Fibroblast of lung (primary cell): ENCODE measurements at regions not wholly inside any gene's neighbourhood (a gene's known extent, or its start where the extent isn't known, plus 50 kb on each side); places are given as distances from the start of the nearest gene placed in this dataset.
"Not testable (repeated sequence)": the region's sequence is repeated elsewhere in the genome, so short reads cannot be mapped to it uniquely, and the experiment has no call there.

Experiments
- DNase-seq, 2 donors: peaks; one replicate each; pipeline versions ENCODE4 v3.0.0 to v3.0.0-alpha.2; 2010; ENCODE audit warnings: low read depth in 2 of 2
- H2AFZ ChIP-seq: 2 replicates; pipeline ENCODE4 v1.5.1; 2012; ENCODE audit warnings: low read length, control low read depth, inconsistent platforms
- H3K27ac ChIP-seq: 2 replicates; pipeline ENCODE4 v1.5.1; 2011; ENCODE audit warnings: low read length, control low read depth; ENCODE audit not compliant: insufficient read depth
- H3K27me3 ChIP-seq: 2 replicates; pipeline ENCODE4 v1.5.1; 2011; ENCODE audit warnings: mild to moderate bottlenecking, low read length; ENCODE audit not compliant: control insufficient read depth, insufficient read depth
- H3K36me3 ChIP-seq: 2 replicates; pipeline ENCODE4 v1.5.1; 2011; ENCODE audit warnings: low read length; ENCODE audit not compliant: control insufficient read depth, insufficient read depth
- H3K4me1 ChIP-seq: 2 replicates; pipeline ENCODE4 v1.5.1; 2011; ENCODE audit warnings: low read length; ENCODE audit not compliant: control insufficient read depth, insufficient read depth; ENCODE audit errors: extremely low read depth
- H3K4me2 ChIP-seq: 2 replicates; pipeline ENCODE4 v1.5.1; 2011; ENCODE audit warnings: low read length, control low read depth; ENCODE audit not compliant: insufficient read depth; ENCODE audit errors: extremely low read depth
- H3K4me3 ChIP-seq, 4 experiments: fragments of 200-600 bp in 1 of 4; sonication (generic) in 1 of 4; replicated peaks in 1 of 4; 2 replicates each; pipeline ENCODE4 v1.5.1; 2011 to 2016; ENCODE audit warnings: low read length in 4 of 4, low read depth in 3 of 4, mild to moderate bottlenecking in 3 of 4, control low read depth in 2 of 4, inconsistent platforms in 1 of 4, mixed read lengths in 1 of 4; ENCODE audit not compliant: insufficient read depth in 1 of 4; ENCODE audit errors: control extremely low read depth in 1 of 4
- H3K79me2 ChIP-seq: 2 replicates; pipeline ENCODE4 v1.5.1; 2012; ENCODE audit warnings: mild to moderate bottlenecking, low read length, inconsistent platforms; ENCODE audit not compliant: control insufficient read depth, insufficient read depth
- H3K9ac ChIP-seq: 2 replicates; pipeline ENCODE4 v1.5.1; 2011; ENCODE audit warnings: mild to moderate bottlenecking, low read length, control low read depth; ENCODE audit not compliant: insufficient read depth
- H3K9me3 ChIP-seq: 2 replicates; pipeline ENCODE4 v1.5.1; 2012; ENCODE audit warnings: low read depth, low read length; ENCODE audit not compliant: control insufficient read depth, insufficient read depth
- H4K20me1 ChIP-seq: 2 replicates; pipeline ENCODE4 v1.5.1; 2011; ENCODE audit warnings: low read length; ENCODE audit not compliant: control insufficient read depth, insufficient read depth; ENCODE audit errors: extremely low read depth
- EZH2 ChIP-seq: IDR thresholded peaks from 2 replicates; pipeline ENCODE4 v1.5.1; 2012; ENCODE audit warnings: low read length, control low read depth, mild to moderate bottlenecking; ENCODE audit errors: missing control alignments
- TF ChIP-seq, protein P1 (sequence below), 2 donors: IDR thresholded peaks in 1 of 2; conservative IDR thresholded peaks in 1 of 2; 1 replicate in 1 of 2; 2 replicates in 1 of 2; pipeline ENCODE4 v1.5.1; 2011 to 2012; ENCODE audit warnings: low read length in 2 of 2, control low read depth in 1 of 2, inconsistent platforms in 1 of 2, low read depth in 1 of 2, mild to moderate bottlenecking in 1 of 2

- Histone ChIP-seq H3K36me3 (no peaks in the 10 kb centered on the region), H3K9ac (no peak overlapping the region), H3K4me1 (no peaks in the 10 kb centered on the region), H3K79me2 (no peaks in the 10 kb centered on the region), H3K9me3 (no peaks in the 10 kb centered on the region), H3K27ac (no peak overlapping the region), H3K4me3 (no peak overlapping the region), H2AFZ (no peak overlapping the region), H4K20me1 (no peaks in the 10 kb centered on the region), H3K4me2 (no peak overlapping the region), H3K27me3 (no peaks in the 10 kb centered on the region)
- TF ChIP-seq, protein P1, sequence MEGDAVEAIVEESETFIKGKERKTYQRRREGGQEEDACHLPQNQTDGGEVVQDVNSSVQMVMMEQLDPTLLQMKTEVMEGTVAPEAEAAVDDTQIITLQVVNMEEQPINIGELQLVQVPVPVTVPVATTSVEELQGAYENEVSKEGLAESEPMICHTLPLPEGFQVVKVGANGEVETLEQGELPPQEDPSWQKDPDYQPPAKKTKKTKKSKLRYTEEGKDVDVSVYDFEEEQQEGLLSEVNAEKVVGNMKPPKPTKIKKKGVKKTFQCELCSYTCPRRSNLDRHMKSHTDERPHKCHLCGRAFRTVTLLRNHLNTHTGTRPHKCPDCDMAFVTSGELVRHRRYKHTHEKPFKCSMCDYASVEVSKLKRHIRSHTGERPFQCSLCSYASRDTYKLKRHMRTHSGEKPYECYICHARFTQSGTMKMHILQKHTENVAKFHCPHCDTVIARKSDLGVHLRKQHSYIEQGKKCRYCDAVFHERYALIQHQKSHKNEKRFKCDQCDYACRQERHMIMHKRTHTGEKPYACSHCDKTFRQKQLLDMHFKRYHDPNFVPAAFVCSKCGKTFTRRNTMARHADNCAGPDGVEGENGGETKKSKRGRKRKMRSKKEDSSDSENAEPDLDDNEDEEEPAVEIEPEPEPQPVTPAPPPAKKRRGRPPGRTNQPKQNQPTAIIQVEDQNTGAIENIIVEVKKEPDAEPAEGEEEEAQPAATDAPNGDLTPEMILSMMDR (conservative IDR thresholded peaks at IDR 0.05 in 1 of 2, IDR thresholded peaks at IDR 0.05 in 1 of 2; ENCODE audit: low read depth in 1 of 2, low read length in 2 of 2), result no peak
- no peak for TF ChIP-seq EZH2
- DNase-seq, result no peak
Observed at GRCh38 chr9:28984016-28984415, 1410.7 kb upstream of the C9orf72 start.

- H3K4me3 ChIP-seq, H3K27ac ChIP-seq, H4K20me1 ChIP-seq, H2AFZ ChIP-seq, DNase-seq, H3K4me1 ChIP-seq, H3K9ac ChIP-seq, H3K79me2 ChIP-seq, H3K36me3 ChIP-seq, H3K9me3 ChIP-seq, H3K4me2 ChIP-seq, H3K27me3 ChIP-seq: not testable (repeated sequence)
Observed at GRCh38 chr9:28990009-28990408, 1416.7 kb upstream of the C9orf72 start.

GRCh38 chr9:28999057-28999456, 1425.8 kb upstream of the C9orf72 start:
- no peak for DNase-seq
- Histone ChIP-seq H3K79me2 (no peaks in the 10 kb centered on the region), H3K36me3 (no peaks in the 10 kb centered on the region), H2AFZ (no peak overlapping the region), H3K27ac (no peak overlapping the region), H3K4me2 (no peak overlapping the region), H4K20me1 (no peaks in the 10 kb centered on the region), H3K27me3 (no peaks in the 10 kb centered on the region), H3K4me3 (no peak overlapping the region), H3K4me1 (no peaks in the 10 kb centered on the region), H3K9me3 (no peaks in the 10 kb centered on the region), H3K9ac (no peak overlapping the region)
- TF ChIP-seq, protein P1 (conservative IDR thresholded peaks at IDR 0.05 in 1 of 2, IDR thresholded peaks at IDR 0.05 in 1 of 2; ENCODE audit: low read depth in 1 of 2, low read length in 2 of 2), result no peak
- no peak for TF ChIP-seq EZH2
